ENCODE measurements at regions not wholly inside any gene's neighbourhood (a gene's known extent, or its start where the extent isn't known, plus 50 kb on each side); places are given as distances from the start of the nearest gene placed in this dataset.

DNA sequence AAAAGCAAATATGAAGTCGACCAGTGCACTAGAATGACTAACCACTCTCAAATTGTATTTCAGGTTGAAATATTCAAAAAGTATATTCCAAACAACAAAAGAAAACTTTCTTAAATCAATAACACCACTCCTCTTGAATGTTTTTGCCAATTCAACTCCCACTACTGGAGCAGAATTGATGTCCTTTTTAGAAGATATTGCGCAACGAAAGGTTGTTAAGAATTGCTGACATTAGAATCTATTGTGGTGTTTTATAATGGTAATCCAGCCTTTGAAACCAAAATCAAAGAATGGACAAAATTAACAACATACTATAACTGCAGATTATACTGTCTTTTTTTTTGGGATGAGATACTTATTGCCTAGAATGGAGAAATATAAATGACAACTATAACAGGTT is 331.3 kb downstream of the GRXCR1 start:
- no peak for DNase-seq (ENCODE audit: low spot score)
- TF ChIP-seq CTCF (IDR thresholded peaks at IDR 0.05): no peak
- ATAC-seq (ENCODE audit: low FRiP score): no peak

DNA sequence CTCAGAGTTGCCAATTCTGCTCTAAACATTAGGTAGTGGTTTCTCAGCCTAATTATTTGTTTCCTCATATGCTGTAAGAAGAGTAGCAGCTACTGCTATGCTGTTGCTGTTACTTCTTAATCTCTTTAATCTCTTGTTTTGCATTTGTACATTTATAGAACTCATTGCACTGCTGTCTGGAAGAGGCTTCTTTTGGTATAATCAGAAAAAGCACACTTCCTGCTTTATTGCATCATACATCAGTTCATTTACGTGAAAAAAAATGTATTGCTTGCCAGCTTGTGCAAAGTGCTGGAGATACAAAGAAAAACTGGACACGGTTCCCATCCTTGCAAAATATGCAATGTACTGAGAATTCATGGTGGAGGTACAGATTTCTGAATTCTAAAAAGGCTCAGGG is 332.0 kb downstream of the GRXCR1 start:
- DNase-seq (ENCODE audit: low spot score) (no peak), ATAC-seq (ENCODE audit: low FRiP score) (no peak)
- TF ChIP-seq CTCF (IDR thresholded peaks at IDR 0.05): no peak

DNA sequence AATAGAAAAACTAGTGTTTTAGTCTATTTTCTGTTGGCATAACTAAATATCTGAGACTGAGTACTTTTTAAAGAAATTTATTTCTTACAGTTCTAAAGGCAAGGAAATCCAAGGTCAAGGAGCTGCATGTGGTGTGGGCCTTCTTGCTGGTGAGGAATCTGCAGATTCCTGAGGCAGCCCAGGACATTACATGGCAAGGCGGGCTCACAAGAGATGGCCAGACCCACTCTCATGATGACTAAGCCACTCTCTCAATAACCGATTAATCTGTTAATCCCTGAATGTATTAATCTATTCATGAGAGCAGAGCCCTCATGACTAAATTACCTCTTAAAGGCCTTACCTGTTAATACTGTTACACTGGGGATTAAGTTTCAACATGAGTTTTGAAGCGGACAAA is 340.8 kb downstream of the GRXCR1 start:
- no peak for DNase-seq (ENCODE audit: low spot score)
- no peak for ATAC-seq (ENCODE audit: low FRiP score)
- TF ChIP-seq CTCF (IDR thresholded peaks at IDR 0.05): no peak

DNA sequence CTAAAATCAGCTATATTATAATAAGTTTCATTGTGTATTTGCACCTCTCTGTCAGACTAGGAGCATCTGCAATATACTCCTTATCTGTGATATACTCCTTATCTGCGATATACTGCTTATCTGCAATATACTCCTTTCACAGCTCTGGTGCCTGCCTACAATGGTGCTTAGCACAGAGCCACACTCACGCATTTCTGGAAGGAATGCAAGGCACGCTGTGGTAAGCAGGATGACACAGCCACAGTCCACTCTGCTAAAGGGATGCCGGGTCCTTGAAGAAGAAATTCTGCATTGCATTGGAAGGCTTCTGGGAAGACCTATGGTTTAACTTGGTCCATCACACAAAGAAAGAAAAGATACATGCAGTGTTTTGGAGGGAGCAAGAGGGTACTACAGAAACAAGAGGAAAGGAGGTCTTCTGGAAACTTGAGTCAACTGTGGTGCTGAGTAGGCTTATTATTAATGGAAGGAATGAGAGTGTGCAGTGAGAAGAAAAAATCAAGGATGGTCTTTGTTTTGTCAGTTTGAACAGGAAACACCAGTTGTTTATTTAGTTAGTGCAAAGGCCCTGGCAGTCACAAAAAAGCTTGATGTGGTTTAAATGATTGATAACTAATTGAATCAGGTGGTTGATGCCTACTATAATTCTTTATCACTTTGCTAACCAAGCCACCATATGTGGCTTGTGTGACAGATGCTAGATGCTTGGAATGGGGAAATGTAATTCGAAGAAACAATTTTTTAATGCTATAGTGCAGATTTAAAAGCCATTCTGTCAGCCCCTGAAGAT is 342.3 kb downstream of the GRXCR1 start:
- no peak for ATAC-seq (ENCODE audit: low FRiP score)
- no peak for TF ChIP-seq CTCF (IDR thresholded peaks at IDR 0.05)
- DNase-seq (ENCODE audit: low spot score): no peak

DNA sequence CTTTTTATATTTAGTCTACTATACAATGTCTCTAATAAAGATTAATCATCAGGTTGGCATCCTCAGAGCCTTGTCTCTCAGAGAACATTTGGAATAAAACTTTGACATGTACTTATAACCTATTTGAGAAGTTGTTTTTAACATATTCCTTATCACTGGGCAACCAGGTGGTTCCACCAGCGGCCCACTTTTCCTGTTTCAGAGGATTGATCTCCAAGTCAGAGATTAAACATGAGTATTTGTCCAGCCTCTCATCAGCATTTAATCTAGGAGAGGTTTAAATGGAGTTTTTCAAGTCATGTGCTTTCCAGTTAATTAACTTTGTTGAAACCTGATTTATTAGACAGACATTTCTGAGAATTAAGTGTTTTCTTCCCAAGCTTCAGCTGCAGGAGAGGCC is 345.5 kb downstream of the GRXCR1 start:
- no peak for TF ChIP-seq CTCF (IDR thresholded peaks at IDR 0.05)
- no peak for ATAC-seq (ENCODE audit: low FRiP score)
- DNase-seq (ENCODE audit: low spot score): no peak

DNA sequence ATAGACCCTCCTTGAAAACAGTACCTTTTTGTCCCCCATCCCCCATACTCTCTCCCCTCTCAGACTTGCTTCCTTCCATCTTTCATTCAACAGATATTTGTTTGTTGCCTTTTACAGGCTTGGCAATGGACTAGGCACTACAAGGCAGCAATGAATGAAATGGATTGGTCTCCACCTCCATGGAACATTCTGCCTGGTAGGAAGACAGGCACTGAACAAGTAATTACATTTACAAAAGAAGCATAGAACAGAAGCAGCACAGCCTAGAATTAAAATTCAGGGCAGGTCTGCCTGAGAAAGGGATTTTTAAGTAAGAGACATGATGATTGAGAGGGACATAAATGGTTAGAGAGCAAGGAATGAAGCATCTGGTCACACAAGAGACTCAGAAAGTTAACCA is 346.1 kb downstream of the GRXCR1 start:
- TF ChIP-seq CTCF (IDR thresholded peaks at IDR 0.05): no peak
- ATAC-seq (ENCODE audit: low FRiP score) (no peak), DNase-seq (ENCODE audit: low spot score) (no peak)

DNA sequence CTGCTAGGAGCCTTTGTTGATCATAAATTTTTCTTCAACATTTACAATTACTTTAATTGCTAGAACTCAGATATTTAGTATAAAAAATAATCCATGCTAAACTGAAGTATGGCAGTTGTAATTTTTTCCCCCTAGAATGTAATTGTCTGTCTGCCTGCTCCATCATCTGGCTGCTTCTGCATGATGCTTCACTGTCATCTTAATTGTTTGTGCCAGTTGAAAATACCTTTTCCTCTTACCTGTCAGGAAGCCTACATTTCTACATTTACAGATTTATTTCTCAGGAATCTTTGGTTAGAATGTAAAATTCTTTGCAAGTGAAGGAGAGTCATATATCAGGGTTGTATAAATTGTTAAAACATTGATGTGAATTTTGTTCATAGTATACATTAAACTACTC is 348.6 kb downstream of the GRXCR1 start:
- ATAC-seq (ENCODE audit: low FRiP score) (no peak), DNase-seq (ENCODE audit: low spot score) (no peak)
- TF ChIP-seq CTCF (IDR thresholded peaks at IDR 0.05): no peak
